Endothelial cell (in vitro differentiated cells): ENCODE measurements at regions not wholly inside any gene's neighbourhood (a gene's known extent, or its start where the extent isn't known, plus 50 kb on each side); places are given as distances from the start of the nearest gene placed in this dataset.

Experiments used
- DNase-seq: peaks from one replicate; pipeline ENCODE4 v3.0.0; 2021; ENCODE audit warnings: low spot score
- H3K27ac Mint-ChIP-seq: one replicate; pipeline ENCODE4 v1.8.0; 2021; ENCODE audit warnings: mixed read lengths, inconsistent platforms; ENCODE audit not compliant: unreplicated experiment
- H3K27me3 Mint-ChIP-seq: one replicate; pipeline ENCODE4 v1.8.0; 2021; ENCODE audit warnings: mild to moderate bottlenecking, moderate library complexity, mixed read lengths, inconsistent platforms; ENCODE audit not compliant: unreplicated experiment
- H3K36me3 Mint-ChIP-seq: one replicate; pipeline ENCODE4 v1.8.0; 2021; ENCODE audit warnings: mild to moderate bottlenecking, low read depth, mixed read lengths, inconsistent platforms; ENCODE audit not compliant: unreplicated experiment
- H3K4me1 Mint-ChIP-seq: one replicate; pipeline ENCODE4 v1.8.0; 2021; ENCODE audit warnings: mild to moderate bottlenecking, mixed read lengths, inconsistent platforms; ENCODE audit not compliant: unreplicated experiment
- H3K4me3 Mint-ChIP-seq: one replicate; pipeline ENCODE4 v1.8.0; 2021; ENCODE audit warnings: mild to moderate bottlenecking, mixed read lengths, inconsistent platforms; ENCODE audit not compliant: unreplicated experiment
- H3K9me3 Mint-ChIP-seq: one replicate; pipeline ENCODE4 v1.8.0; 2021; ENCODE audit warnings: mixed read lengths, inconsistent platforms; ENCODE audit not compliant: unreplicated experiment
- CTCF ChIP-seq: fragments of 200-600 bp; sonication (generic); IDR thresholded peaks from one replicate; pipeline ENCODE4 v1.5.0; 2021; ENCODE audit warnings: antibody characterized with exemption; ENCODE audit not compliant: unreplicated experiment

DNA sequence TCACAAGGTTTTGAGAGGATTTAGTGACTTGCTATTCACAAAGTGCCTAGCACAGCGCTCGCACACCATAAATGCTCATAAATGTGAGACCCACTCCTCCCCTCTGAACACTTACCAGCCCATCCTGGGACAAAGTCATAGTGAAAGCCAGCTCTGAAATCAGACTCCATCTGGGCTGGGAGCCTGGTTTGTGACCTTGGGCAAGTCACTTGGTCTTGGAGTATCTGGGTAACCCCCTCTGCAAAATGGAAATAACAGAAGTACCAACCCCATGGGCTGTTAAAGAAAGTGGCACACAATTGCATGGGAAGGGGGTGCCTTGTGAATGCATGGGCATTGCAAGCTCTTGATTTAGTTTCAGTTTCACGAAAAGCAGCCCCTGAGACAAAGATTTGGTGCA is 104.7 kb upstream of the CDH5 start:
- peaks cover 7% of the 10 kb centered on the region for H3K4me1 Mint-ChIP-seq
- TF ChIP-seq CTCF: no peak
- no peaks in the 10 kb centered on the region for H3K9me3 Mint-ChIP-seq
- peaks cover 6% of the 10 kb centered on the region for H3K27me3 Mint-ChIP-seq
- no peaks in the 10 kb centered on the region for H3K36me3 Mint-ChIP-seq
- H3K27ac Mint-ChIP-seq: no peak overlapping the region
- no peak for DNase-seq
- H3K4me3 Mint-ChIP-seq: no peak overlapping the region

DNA sequence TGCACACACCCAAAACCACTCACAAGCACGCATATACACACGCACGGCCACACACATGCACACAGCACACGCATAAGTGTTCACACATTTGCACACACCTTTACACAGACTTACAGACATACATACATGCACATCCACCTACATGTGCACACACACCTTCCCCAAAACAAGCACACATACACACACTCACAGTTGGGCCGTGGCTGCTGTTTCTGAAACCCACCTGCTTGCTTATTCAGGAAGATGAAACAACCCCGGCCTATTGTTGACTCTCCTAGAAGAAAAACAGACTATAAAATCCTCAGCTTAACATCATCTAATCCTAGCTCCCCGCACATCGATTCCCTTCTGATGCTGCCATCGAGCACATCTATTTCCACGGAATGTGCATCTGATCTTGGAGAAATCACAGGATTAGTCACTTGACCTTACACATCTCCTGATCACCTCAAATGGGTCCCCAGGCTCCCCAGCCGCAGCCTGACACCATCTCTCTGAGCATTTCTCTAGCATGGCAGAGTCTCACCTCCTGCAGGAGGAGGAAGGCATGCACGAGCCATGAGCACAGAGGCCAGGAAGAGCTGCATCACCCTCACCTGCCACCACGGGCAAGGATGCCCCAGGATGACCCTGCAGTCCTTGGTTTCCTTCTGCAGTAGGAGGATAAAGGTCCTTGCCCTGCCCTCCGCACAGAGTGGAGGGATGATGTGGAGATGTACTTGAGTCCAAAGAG is 105.8 kb upstream of the CDH5 start:
- no peaks in the 10 kb centered on the region for H3K4me1 Mint-ChIP-seq
- no peaks in the 10 kb centered on the region for H3K9me3 Mint-ChIP-seq
- H3K27me3 Mint-ChIP-seq: peaks cover 5% of the 10 kb centered on the region
- TF ChIP-seq CTCF: no peak
- no peaks in the 10 kb centered on the region for H3K36me3 Mint-ChIP-seq
- DNase-seq: no peak
- no peak overlapping the region for H3K27ac Mint-ChIP-seq
- H3K4me3 Mint-ChIP-seq: no peak overlapping the region

DNA sequence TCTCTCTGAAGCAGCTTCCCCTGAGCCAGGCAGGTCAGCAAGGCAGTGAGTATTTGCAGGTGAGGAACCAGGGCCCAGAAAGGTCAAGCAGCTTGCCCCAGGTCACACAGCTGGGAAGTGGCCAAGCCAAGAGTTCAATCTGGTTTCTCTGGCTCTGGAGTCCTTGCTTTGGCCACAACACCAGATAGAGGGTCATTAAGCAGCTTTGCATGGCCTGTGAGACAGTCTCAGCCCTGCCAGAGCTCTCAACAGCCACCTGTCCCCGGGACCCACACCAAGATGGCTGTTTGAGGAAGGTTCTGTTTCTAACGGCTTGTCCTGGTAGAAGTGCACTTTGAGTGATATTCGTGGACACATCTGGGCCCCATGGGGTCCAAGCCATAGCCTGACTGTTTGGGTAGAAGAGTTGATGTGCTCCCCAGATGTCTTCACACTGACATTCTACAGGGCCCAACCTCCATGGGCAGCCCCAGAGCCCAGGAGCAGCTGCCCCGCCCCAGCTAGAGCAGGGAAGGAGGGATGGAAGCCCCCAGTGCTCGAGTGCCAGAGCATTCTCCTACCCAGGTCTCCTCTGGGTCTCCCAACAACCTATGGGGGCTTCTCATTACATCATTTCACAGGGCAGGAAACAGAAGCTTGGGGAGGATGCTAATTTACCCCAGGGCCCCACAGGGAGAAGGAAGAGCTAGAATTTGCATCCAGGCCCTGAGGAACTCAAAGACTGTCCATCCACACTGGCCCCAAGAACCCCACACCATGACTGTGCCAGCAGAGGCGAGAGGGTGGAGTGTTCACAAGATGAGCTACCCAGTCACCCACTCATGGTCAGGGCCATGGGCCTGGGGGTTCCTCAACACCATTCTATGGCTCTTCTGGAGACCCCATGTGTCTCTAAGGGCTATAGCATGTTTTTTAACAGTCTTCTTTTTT is 107.3 kb upstream of the CDH5 start:
- Mint-ChIP-seq H3K36me3 (no peaks in the 10 kb centered on the region), H3K27ac (no peak overlapping the region), H3K4me1 (no peaks in the 10 kb centered on the region), H3K9me3 (no peaks in the 10 kb centered on the region), H3K4me3 (no peak overlapping the region), H3K27me3 (peaks cover 2% of the 10 kb centered on the region)
- no peak for TF ChIP-seq CTCF
- DNase-seq: no peak

DNA sequence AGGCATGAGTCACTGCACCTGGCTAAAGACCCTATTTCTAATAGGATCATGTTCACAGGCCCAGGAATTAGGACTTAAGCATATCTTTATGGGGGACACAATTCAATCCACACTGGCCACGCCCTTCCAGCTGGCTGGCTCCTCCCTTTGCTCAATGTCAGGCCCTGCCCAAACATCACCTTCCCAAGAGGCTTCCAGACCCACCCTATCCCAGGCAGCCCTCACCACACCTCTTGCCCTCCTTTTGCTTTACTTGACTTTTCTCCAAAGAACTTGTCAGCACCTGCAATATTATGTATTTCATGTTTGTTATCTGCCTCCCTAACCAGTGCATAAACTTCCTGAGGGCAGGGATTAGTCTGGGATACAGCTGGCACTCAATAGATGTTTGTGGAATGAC is 109.6 kb upstream of the CDH5 start:
- no peaks in the 10 kb centered on the region for H3K4me1 Mint-ChIP-seq
- DNase-seq: no peak
- no peak overlapping the region for H3K4me3 Mint-ChIP-seq
- H3K27ac Mint-ChIP-seq: no peak overlapping the region
- H3K27me3 Mint-ChIP-seq: peaks cover 2% of the 10 kb centered on the region
- H3K36me3 Mint-ChIP-seq: no peaks in the 10 kb centered on the region
- H3K9me3 Mint-ChIP-seq: no peaks in the 10 kb centered on the region
- TF ChIP-seq CTCF: no peak

GRCh38 chr16:66255647-66256046 is 110.8 kb upstream of the CDH5 start:
- peaks cover 2% of the 10 kb centered on the region for H3K27me3 Mint-ChIP-seq
- no peaks in the 10 kb centered on the region for H3K9me3 Mint-ChIP-seq
- H3K36me3 Mint-ChIP-seq: no peaks in the 10 kb centered on the region
- H3K27ac Mint-ChIP-seq: no peak overlapping the region
- peaks cover 3% of the 10 kb centered on the region for H3K4me1 Mint-ChIP-seq
- TF ChIP-seq CTCF: no peak
- DNase-seq: no peak
- H3K4me3 Mint-ChIP-seq: no peak overlapping the region
